Esophagus squamous epithelium (tissue), 5 donors: ENCODE measurements at regions not wholly inside any gene's neighbourhood (a gene's known extent, or its start where the extent isn't known, plus 50 kb on each side); places are given as distances from the start of the nearest gene placed in this dataset.

Source experiments
- DNase-seq: peaks from one replicate; lab custom pipeline; 2025; lab: John Stamatoyannopoulos, UW
- H3K27ac ChIP-seq, 4 donors: fragments of 200-600 bp; sonication (generic); one replicate each; pipeline ENCODE4 v1.5.1; 2016 to 2019; ENCODE audit warnings: mild to moderate bottlenecking in 1 of 4
- H3K27me3 ChIP-seq, 4 donors: fragments of 200-600 bp; sonication (generic); 1 replicate in 3 of 4; 2 replicates in 1 of 4; pipeline versions ENCODE4 v1.5.1 to v1.6.0; 2017 to 2021; ENCODE audit warnings: antibody characterized with exemption in 1 of 4
- H3K36me3 ChIP-seq, 3 donors: fragments of 200-600 bp; sonication (generic); one replicate each; pipeline ENCODE4 v1.5.1; 2016 to 2019
- H3K4me1 ChIP-seq, 3 donors: fragments of 200-600 bp; sonication (generic); one replicate each; pipeline ENCODE4 v1.5.1; 2017 to 2019
- H3K4me3 ChIP-seq, 4 donors: fragments of 200-600 bp; sonication (generic); 1 replicate in 3 of 4; 2 replicates in 1 of 4; pipeline ENCODE4 v1.5.1; 2016 to 2019; ENCODE audit warnings: mild to moderate bottlenecking in 2 of 4, moderate library complexity in 1 of 4
- H3K9me3 ChIP-seq, 3 donors: fragments of 200-600 bp; sonication (generic); one replicate each; pipeline ENCODE4 v1.5.1; 2016 to 2019
- CTCF ChIP-seq, 6 experiments: fragments of 450-650 bp in 4 of 6; fragments of 200-600 bp in 2 of 6; sonication (generic) in 2 of 6; IDR thresholded peaks; one replicate each; pipeline ENCODE4 v1.5.1; 2016 to 2019; ENCODE audit warnings: antibody characterized with exemption in 6 of 6, mild to moderate bottlenecking in 4 of 6, moderate library complexity in 4 of 6
- POLR2A ChIP-seq, 4 donors: fragments of 450-650 bp; IDR thresholded peaks; one replicate each; pipeline ENCODE4 v1.6.1; 2017; ENCODE audit warnings: antibody characterized with exemption in 4 of 4, mild to moderate bottlenecking in 4 of 4, moderate library complexity in 3 of 4
- WGBS, 2 donors: methylation state at CpG; one replicate each; pipeline ENCODE4 v1.1.5; 2018; 5-methylcytosine and 5-hydroxymethylcytosine counted together
- intact Hi-C: fragments of 100-400 bp; cut with DNase I; formaldehyde crosslinking; loops from one replicate; pipeline ENCODE4 v1.15.0; 2022
- donor health status: DM: yes; HTN: yes; CAD: no.

DNA sequence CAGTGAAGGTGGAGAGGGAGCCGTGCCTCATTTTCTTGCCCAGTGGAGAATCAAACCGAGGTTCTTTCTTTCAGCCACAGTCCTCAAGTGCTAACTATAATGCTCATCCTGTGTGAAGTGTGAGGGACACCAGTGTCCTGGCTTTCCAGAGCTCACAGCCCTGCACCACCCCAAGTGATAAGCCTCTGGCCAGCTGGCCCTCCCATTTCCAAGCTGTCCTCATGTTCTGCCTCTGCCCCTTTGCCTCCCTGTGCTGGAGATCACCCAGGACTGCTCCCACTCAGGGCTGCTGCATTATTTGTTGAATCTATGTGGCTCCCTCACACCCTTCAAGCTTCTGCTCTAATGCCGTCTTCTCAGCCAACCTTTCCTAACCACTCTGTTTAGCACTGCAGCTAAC lies 224.5 kb upstream of the TUT7 start:
- no peaks in the 10 kb centered on the region for H3K36me3 ChIP-seq
- no peak overlapping the region for H3K4me3 ChIP-seq
- intact Hi-C loops: no loop called here
- peaks cover 0 to 15% (median 5%) of the 10 kb centered on the region in 3 donors for H3K4me1 ChIP-seq
- no peak overlapping the region for H3K27ac ChIP-seq
- H3K27me3 ChIP-seq: no peaks in the 10 kb centered on the region
- H3K9me3 ChIP-seq: no peaks in the 10 kb centered on the region
- WGBS, 2 donors: 73 to 89% methylated on average over 3 of the region's 3 CpGs
- TF ChIP-seq CTCF (IDR thresholded peaks at IDR 0.05) (no peak), POLR2A (IDR thresholded peaks at IDR 0.05) (no peak)
- no peak for DNase-seq

DNA sequence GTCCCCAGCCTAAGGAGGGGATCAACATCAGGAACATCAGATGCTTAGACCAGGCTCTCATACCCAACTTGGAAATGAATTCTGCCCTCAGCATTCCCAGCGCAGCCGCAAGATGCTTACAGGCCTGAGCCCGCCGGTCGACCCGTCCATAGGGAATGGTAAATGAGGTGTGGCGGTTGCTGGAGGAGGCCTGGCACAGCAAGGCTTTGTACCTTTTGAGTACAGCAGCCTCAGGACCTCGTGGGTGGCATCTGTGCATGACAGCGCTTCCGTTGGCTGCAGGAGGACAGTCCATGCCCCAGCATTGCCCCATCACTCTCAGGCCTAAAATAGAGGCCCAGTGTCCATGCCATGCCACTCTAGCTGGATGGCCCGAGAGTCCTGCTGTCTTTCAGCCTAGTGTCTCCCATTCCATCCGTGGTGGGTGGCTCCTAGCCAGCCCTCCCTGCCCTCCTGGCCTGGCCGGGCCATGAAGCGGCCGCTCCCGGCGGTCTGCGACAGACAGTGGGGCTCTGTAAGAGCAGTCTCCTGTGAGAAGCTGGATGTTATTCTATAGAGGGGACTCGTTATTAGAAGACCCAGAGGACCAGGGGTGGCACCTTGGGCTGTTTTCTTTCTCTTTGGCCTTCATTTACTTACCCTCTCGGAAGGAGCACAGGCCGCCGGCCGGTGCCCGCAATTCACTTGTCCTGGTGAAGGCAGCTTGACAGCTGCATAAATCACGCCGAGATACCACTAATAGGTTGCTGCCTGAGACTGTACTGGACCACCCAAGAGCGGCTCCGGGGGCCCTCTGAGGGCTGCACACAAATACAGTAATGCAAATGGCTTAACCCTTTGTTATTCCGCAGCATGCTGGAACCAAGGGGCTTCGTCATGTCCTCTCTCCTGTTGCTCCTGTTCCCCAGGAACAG lies 223.5 kb upstream of the TUT7 start:
- Histone ChIP-seq H3K4me1 (peaks cover 0 to 15% (median 5%) of the 10 kb centered on the region in 3 donors), H3K27me3 (no peaks in the 10 kb centered on the region), H3K9me3 (no peaks in the 10 kb centered on the region), H3K36me3 (no peaks in the 10 kb centered on the region), H3K4me3 (no peak overlapping the region), H3K27ac (no peak overlapping the region)
- DNase-seq: no peak
- TF ChIP-seq CTCF (IDR thresholded peaks at IDR 0.05) (no peak), POLR2A (IDR thresholded peaks at IDR 0.05) (no peak)
- intact Hi-C loops: no loop called here
- 78 to 85% methylated on average over 10 to 12 of the region's 30 CpGs for WGBS, 2 donors

GRCh38 chr9:86575825-86576525 lies 221.8 kb upstream of the TUT7 start:
- intact Hi-C loops: no loop called here
- no peaks in the 10 kb centered on the region for H3K36me3 ChIP-seq
- DNase-seq: no peak
- 79 to 86% methylated on average over 8 to 9 of the region's 9 CpGs for WGBS, 2 donors
- H3K4me1 ChIP-seq: peaks cover 0 to 15% (median 5%) of the 10 kb centered on the region in 3 donors
- H3K9me3 ChIP-seq: no peaks in the 10 kb centered on the region
- H3K27me3 ChIP-seq: no peaks in the 10 kb centered on the region
- H3K27ac ChIP-seq: peak overlapping the region in 2 of 4 donors; percentile 7 to 29
- TF ChIP-seq CTCF (IDR thresholded peaks at IDR 0.05) (no peak), POLR2A (IDR thresholded peaks at IDR 0.05) (no peak)
- no peak overlapping the region for H3K4me3 ChIP-seq

GRCh38 chr9:86575137-86575536 lies 220.9 kb upstream of the TUT7 start:
- intact Hi-C loops: no loop called here
- TF ChIP-seq CTCF (IDR thresholded peaks at IDR 0.05) (no peak), POLR2A (IDR thresholded peaks at IDR 0.05) (no peak)
- H3K4me3 ChIP-seq: no peak overlapping the region
- no peak overlapping the region for H3K27ac ChIP-seq
- no peaks in the 10 kb centered on the region for H3K27me3 ChIP-seq
- no peak for DNase-seq
- H3K9me3 ChIP-seq: no peaks in the 10 kb centered on the region
- H3K36me3 ChIP-seq: no peaks in the 10 kb centered on the region
- H3K4me1 ChIP-seq: peaks cover 0 to 15% (median 5%) of the 10 kb centered on the region in 3 donors

DNA sequence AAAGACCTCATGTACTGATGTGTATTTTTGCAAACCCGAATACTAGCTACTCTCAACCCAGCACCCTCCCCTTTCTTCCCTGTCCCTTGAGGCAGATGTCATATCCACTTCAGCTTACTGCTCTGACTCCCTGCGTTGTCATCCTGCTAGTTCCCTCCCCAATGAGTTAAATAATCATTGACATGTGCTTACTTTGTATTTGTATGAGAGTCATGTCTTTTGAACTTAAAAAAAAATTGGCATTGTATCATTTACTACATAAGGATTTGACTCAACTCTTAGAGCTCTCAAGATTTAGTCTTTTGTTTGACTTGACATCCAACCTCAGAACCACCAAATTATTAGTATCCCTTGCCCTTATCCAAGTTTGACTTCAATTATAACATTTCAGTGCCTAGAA lies 219.7 kb upstream of the TUT7 start:
- intact Hi-C loops: no loop called here
- Histone ChIP-seq H3K9me3 (peaks cover 0 to 6% (median 0%) of the 10 kb centered on the region in 3 donors), H3K4me1 (peaks cover 0 to 15% (median 5%) of the 10 kb centered on the region in 3 donors), H3K4me3 (no peak overlapping the region), H3K36me3 (no peaks in the 10 kb centered on the region), H3K27ac (no peak overlapping the region), H3K27me3 (no peaks in the 10 kb centered on the region)
- no peak for DNase-seq
- TF ChIP-seq CTCF (IDR thresholded peaks at IDR 0.05) (no peak), POLR2A (IDR thresholded peaks at IDR 0.05) (no peak)
- 48 to 58% methylated on average over 2 of the region's 2 CpGs for WGBS, 2 donors
